Parathyroid adenoma (tissue), 2 donors: ENCODE measurements at regions not wholly inside any gene's neighbourhood (a gene's known extent, or its start where the extent isn't known, plus 50 kb on each side); places are given as distances from the start of the nearest gene placed in this dataset.

Experiments
- H2AFZ ChIP-seq: fragments of 300-600 bp; sonication (generic); one replicate; pipeline ENCODE4 v1.7.0; 2017; ENCODE audit warnings: antibody characterized with exemption, mild to moderate bottlenecking
- H3K27ac ChIP-seq: fragments of 300-600 bp; sonication (generic); one replicate; pipeline ENCODE4 v1.7.0; 2017
- H3K27me3 ChIP-seq: fragments of 300-600 bp; sonication (generic); one replicate; pipeline ENCODE4 v1.7.0; 2017; ENCODE audit warnings: low read length; ENCODE audit not compliant: control insufficient read depth, insufficient read depth
- H3K36me3 ChIP-seq: fragments of 300-600 bp; sonication (generic); one replicate; pipeline ENCODE4 v1.7.0; 2017; ENCODE audit warnings: low read length; ENCODE audit not compliant: control insufficient read depth, insufficient read depth
- H3K4me1 ChIP-seq: fragments of 300-600 bp; sonication (generic); one replicate; pipeline ENCODE4 v1.7.0; 2017; ENCODE audit warnings: control low read depth
- H3K4me2 ChIP-seq: fragments of 300-600 bp; sonication (generic); one replicate; pipeline ENCODE4 v1.7.0; 2017; ENCODE audit warnings: low read length
- H3K4me3 ChIP-seq: fragments of 300-600 bp; sonication (generic); one replicate; pipeline ENCODE4 v1.7.0; 2017; ENCODE audit warnings: low read depth, low read length
- H3K79me2 ChIP-seq: fragments of 300-600 bp; sonication (generic); one replicate; pipeline ENCODE4 v1.7.0; 2017; ENCODE audit warnings: control low read depth
- H3K9ac ChIP-seq: fragments of 300-600 bp; sonication (generic); one replicate; pipeline ENCODE4 v1.7.0; 2017; ENCODE audit warnings: mild to moderate bottlenecking
- H3K9me3 ChIP-seq: fragments of 300-600 bp; sonication (generic); one replicate; pipeline ENCODE4 v1.7.0; 2017; ENCODE audit warnings: low read length; ENCODE audit not compliant: control insufficient read depth
- TF ChIP-seq, protein P1 (sequence below): fragments of 300-600 bp; sonication (generic); IDR thresholded peaks from one replicate; pipeline ENCODE4 v1.7.0; 2017; ENCODE audit warnings: antibody characterized with exemption, mild to moderate bottlenecking
- donor health status: primary hyperparathyroidism.

DNA sequence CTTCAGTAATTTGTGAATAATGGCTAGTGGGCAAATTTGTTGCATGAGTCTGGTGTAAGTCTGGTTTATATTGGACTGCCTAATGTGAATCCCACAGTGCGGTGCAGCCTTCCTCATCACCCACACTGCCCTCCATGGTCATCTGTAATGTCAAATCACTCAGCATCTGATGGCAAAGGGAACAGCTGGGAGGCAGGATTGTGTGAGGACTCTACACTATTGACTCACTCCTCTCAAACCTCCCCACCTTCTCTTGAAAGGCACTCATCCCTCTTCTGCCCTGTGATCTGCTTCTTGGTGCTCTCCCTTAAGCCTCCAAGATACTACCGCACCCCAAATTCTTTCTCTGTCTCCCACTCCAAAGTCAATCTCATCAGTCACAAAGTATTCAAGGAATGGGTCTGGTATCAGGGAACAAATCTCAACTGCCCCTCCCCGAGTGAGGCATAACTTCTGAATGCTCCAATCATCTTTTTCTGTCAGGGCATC is 146.0 kb upstream of the BEND6 start:
- Histone ChIP-seq H3K4me3 (no peak overlapping the region), H3K9me3 (no peaks in the 10 kb centered on the region), H3K79me2 (no peaks in the 10 kb centered on the region), H3K9ac (no peak overlapping the region), H2AFZ (no peak overlapping the region), H3K36me3 (no peaks in the 10 kb centered on the region), H3K4me1 (no peaks in the 10 kb centered on the region), H3K27me3 (no peaks in the 10 kb centered on the region), H3K27ac (no peak overlapping the region), H3K4me2 (no peak overlapping the region)
- TF ChIP-seq, protein P1, sequence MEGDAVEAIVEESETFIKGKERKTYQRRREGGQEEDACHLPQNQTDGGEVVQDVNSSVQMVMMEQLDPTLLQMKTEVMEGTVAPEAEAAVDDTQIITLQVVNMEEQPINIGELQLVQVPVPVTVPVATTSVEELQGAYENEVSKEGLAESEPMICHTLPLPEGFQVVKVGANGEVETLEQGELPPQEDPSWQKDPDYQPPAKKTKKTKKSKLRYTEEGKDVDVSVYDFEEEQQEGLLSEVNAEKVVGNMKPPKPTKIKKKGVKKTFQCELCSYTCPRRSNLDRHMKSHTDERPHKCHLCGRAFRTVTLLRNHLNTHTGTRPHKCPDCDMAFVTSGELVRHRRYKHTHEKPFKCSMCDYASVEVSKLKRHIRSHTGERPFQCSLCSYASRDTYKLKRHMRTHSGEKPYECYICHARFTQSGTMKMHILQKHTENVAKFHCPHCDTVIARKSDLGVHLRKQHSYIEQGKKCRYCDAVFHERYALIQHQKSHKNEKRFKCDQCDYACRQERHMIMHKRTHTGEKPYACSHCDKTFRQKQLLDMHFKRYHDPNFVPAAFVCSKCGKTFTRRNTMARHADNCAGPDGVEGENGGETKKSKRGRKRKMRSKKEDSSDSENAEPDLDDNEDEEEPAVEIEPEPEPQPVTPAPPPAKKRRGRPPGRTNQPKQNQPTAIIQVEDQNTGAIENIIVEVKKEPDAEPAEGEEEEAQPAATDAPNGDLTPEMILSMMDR: no peak

DNA sequence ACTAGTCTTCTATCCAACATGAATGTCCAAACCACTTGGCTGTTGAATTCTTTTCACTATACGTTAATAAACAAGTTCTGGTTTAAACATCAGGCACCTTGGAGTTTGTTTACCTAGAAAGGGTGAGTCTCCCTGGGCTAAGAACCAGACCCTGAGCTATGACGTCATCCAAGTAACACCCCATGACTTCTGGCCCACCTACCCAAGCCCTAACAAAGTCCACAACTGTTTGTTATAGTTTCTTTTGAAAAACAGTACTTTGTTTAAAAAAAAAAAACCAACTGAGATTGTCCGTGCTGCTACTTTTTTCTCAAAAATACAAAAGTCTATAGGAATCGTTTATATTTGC is 146.9 kb upstream of the BEND6 start:
- Histone ChIP-seq H3K27ac (no peak overlapping the region), H3K4me2 (no peak overlapping the region), H3K4me1 (no peaks in the 10 kb centered on the region), H3K27me3 (no peaks in the 10 kb centered on the region), H3K4me3 (no peak overlapping the region), H3K9ac (no peak overlapping the region), H3K36me3 (no peaks in the 10 kb centered on the region), H2AFZ (no peak overlapping the region), H3K9me3 (no peaks in the 10 kb centered on the region), H3K79me2 (no peaks in the 10 kb centered on the region)
- TF ChIP-seq, protein P1: no peak

DNA sequence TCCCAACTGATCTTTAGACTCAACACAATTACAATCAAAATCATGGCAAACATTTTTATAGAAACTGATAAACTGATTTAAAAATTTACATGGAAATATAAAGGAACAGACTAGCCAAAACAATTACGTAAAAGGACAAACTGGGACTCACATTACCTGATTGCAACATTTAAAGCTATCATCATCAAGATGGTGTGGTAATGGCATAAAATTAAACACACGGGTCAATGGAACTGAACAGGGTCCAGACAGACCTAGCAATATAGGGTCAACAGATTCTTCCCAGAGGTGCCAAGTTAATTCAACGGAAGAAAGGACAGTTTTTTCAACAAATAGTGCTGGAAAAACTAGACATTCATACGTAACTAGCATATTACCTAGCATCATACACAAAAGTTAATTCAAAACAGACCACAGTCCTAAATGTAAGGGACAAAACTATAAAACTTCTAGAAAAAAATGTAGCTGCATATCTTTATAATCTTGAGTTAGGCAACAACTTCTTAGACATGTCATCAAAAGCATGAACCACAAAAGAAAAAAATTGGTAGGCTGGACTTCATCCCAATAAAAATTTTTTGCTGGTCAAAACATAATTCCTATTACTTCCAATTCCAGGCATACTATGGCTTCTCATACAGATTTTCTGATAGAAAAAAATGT is 147.4 kb upstream of the BEND6 start:
- H3K79me2 ChIP-seq: no peaks in the 10 kb centered on the region

DNA sequence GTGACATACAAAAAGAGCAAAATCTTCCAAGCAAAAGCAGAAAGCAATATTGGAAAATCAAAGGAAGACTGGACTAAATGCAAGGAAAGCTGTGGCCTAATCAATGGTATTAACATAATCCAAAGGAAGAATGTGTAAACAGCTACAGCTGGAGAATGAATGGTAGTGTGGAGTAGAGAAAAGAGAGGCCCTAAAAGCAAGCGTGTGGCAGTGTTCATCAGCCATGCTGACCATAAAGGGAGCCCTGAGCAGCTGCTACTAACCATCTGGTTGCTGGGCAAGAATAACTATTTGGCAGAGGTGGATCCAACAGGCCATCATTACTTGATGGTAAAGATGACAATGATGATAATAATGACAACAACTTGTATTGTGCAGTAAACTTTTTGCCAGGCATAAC is 148.5 kb upstream of the BEND6 start:
- H3K9ac ChIP-seq: no peak overlapping the region
- no peaks in the 10 kb centered on the region for H3K4me1 ChIP-seq
- no peak overlapping the region for H3K4me2 ChIP-seq
- H3K4me3 ChIP-seq: no peak overlapping the region
- H3K27me3 ChIP-seq: no peaks in the 10 kb centered on the region
- no peaks in the 10 kb centered on the region for H3K79me2 ChIP-seq
- H3K9me3 ChIP-seq: no peaks in the 10 kb centered on the region
- TF ChIP-seq, protein P1: no peak
- no peak overlapping the region for H3K27ac ChIP-seq
- no peak overlapping the region for H2AFZ ChIP-seq
- no peaks in the 10 kb centered on the region for H3K36me3 ChIP-seq

More for the DNA sequence above, 147.4 kb upstream of the BEND6 start:
- TF ChIP-seq, protein P1: no peak
- Histone ChIP-seq H3K36me3 (no peaks in the 10 kb centered on the region), H3K4me1 (no peaks in the 10 kb centered on the region), H3K9me3 (no peaks in the 10 kb centered on the region), H3K9ac (no peak overlapping the region), H3K27ac (no peak overlapping the region), H2AFZ (no peak overlapping the region), H3K4me2 (no peak overlapping the region), H3K27me3 (no peaks in the 10 kb centered on the region), H3K4me3 (no peak overlapping the region)

DNA sequence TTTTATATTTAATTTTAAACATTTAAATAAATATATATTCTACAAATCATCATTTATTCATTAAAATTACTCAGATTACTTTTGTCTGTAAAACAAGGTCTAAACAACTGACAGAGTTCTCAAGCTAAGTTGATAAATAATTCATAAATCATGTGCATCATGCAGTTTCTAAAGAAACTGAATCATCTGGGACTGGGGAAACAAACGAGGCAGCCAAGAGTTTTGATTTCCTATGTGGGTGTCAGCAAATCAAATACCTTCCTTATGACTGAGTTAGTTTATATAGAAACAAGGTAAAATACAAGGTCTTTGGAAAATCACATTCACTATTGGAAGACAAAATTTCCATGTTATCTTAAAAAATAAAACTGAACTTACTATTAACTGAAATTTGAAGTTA is 149.9 kb upstream of the BEND6 start:
- TF ChIP-seq, protein P1: no peak
- H3K4me3 ChIP-seq: no peak overlapping the region
- H2AFZ ChIP-seq: no peak overlapping the region
- H3K79me2 ChIP-seq: no peaks in the 10 kb centered on the region
- H3K4me2 ChIP-seq: no peak overlapping the region
- H3K9me3 ChIP-seq: no peaks in the 10 kb centered on the region
- H3K4me1 ChIP-seq: no peaks in the 10 kb centered on the region
- H3K9ac ChIP-seq: no peak overlapping the region
- H3K36me3 ChIP-seq: no peaks in the 10 kb centered on the region
- no peak overlapping the region for H3K27ac ChIP-seq
- no peaks in the 10 kb centered on the region for H3K27me3 ChIP-seq
